B cell (primary cell): ENCODE measurements at regions not wholly inside any gene's neighbourhood (a gene's known extent, or its start where the extent isn't known, plus 50 kb on each side); places are given as distances from the start of the nearest gene placed in this dataset.

Experiments
- ATAC-seq: fragments of 200-7000 bp; cut with Tn5 transposase; one replicate; pipeline ENCODE4 v1.10.0; 2021; ENCODE audit warnings: low read depth, mild to moderate bottlenecking, moderate number of reproducible peaks, moderate library complexity
- CTCF ChIA-PET: fragments of 350-600 bp; sonication (Branson Sonifier 250); formaldehyde crosslinking; loops from one replicate; lab custom pipeline; 2021; ENCODE audit warnings: antibody characterized with exemption, inconsistent platforms; lab: Charles Lee
- POLR2A ChIA-PET: fragments of 350-600 bp; sonication (Branson Sonifier 250); formaldehyde crosslinking; loops from one replicate; lab custom pipeline; 2021; ENCODE audit warnings: antibody characterized with exemption; lab: Charles Lee
- DNase-seq: peaks from one replicate; pipeline ENCODE4 v3.0.0; 2013
- H2AFZ ChIP-seq: 2 replicates; pipeline ENCODE4 v1.6.1; 2012; ENCODE audit warnings: mild to moderate bottlenecking, low read depth, low read length; ENCODE audit not compliant: insufficient read depth, poor library complexity, severe bottlenecking
- H3K27ac ChIP-seq, 2 donors: 1 replicate in 1 of 2; 2 replicates in 1 of 2; pipeline ENCODE4 v1.5.1; 2012 to 2013; ENCODE audit warnings: low read length in 2 of 2, mild to moderate bottlenecking in 2 of 2, moderate library complexity in 1 of 2
- H3K27me3 ChIP-seq, 4 experiments: fragments of 200-600 bp in 1 of 4; sonication (generic) in 1 of 4; replicated peaks in 1 of 4; 1 replicate in 2 of 4; 2 replicates in 2 of 4; pipeline versions ENCODE4 v1.6.1 to v1.7.0; 2013 to 2016; ENCODE audit warnings: low read length in 3 of 4, mild to moderate bottlenecking in 2 of 4, mixed read lengths in 1 of 4, moderate library complexity in 1 of 4; ENCODE audit not compliant: insufficient read depth in 4 of 4, control insufficient read depth in 3 of 4; ENCODE audit errors: control extremely low read depth in 1 of 4
- H3K36me3 ChIP-seq, 2 experiments: replicated peaks in 1 of 2; 1 replicate in 1 of 2; 2 replicates in 1 of 2; pipeline versions ENCODE4 v1.6.1 to v1.7.1; 2013; ENCODE audit warnings: low read length in 1 of 2; ENCODE audit not compliant: insufficient read depth in 2 of 2, control insufficient read depth in 1 of 2; ENCODE audit errors: control extremely low read depth in 1 of 2, extremely low read depth in 1 of 2
- H3K4me1 ChIP-seq, 2 donors: fragments of 200-600 bp in 1 of 2; sonication (generic) in 1 of 2; 1 replicate in 1 of 2; 2 replicates in 1 of 2; pipeline versions ENCODE4 v1.5.1 to v1.6.1; 2013 to 2017; ENCODE audit warnings: low read length in 2 of 2; ENCODE audit not compliant: control insufficient read depth in 2 of 2, insufficient read depth in 2 of 2
- H3K4me2 ChIP-seq: replicated peaks from 2 replicates; pipeline ENCODE3; 2012; ENCODE audit warnings: mild to moderate bottlenecking, low read depth, low read length; ENCODE audit not compliant: poor library complexity, severe bottlenecking
- H3K4me3 ChIP-seq, 5 experiments: fragments of 200-600 bp in 1 of 5; sonication (generic) in 1 of 5; 1 replicate in 3 of 5; 2 replicates in 2 of 5; pipeline versions ENCODE4 v1.5.1 to v1.7.0; 2011 to 2016; ENCODE audit warnings: low read length in 4 of 5, mild to moderate bottlenecking in 4 of 5, low read depth in 2 of 5, control low read depth in 1 of 5, moderate library complexity in 1 of 5; ENCODE audit not compliant: insufficient read depth in 1 of 5; ENCODE audit errors: control extremely low read depth in 1 of 5, extremely low read depth in 1 of 5
- H3K79me2 ChIP-seq: fragments of 200-600 bp; sonication (generic); one replicate; pipeline ENCODE4 v1.6.0; 2016; ENCODE audit warnings: low read length; ENCODE audit not compliant: control insufficient read depth, insufficient read depth
- H3K9ac ChIP-seq: fragments of 200-600 bp; sonication (generic); 2 replicates; pipeline ENCODE4 v1.6.1; 2017; ENCODE audit warnings: mild to moderate bottlenecking, low read length, moderate library complexity
- H3K9me3 ChIP-seq, 3 donors: one replicate each; pipeline versions ENCODE4 v1.6.1 to v1.7.1; 2013; ENCODE audit warnings: low read length in 2 of 3; ENCODE audit not compliant: control insufficient read depth in 2 of 3, insufficient read depth in 1 of 3; ENCODE audit errors: control extremely low read depth in 1 of 3
- H4K20me1 ChIP-seq: 2 replicates; pipeline ENCODE4 v1.6.0; 2012; ENCODE audit warnings: mild to moderate bottlenecking, low read length; ENCODE audit not compliant: insufficient read depth, control insufficient read depth, poor library complexity, severe bottlenecking
- H3K27ac Mint-ChIP-seq: one replicate; pipeline ENCODE4 v1.8.0; 2021; ENCODE audit warnings: mixed read lengths
- H3K27me3 Mint-ChIP-seq: one replicate; pipeline ENCODE4 v1.8.0; 2021; ENCODE audit warnings: mixed read lengths
- H3K4me1 Mint-ChIP-seq: one replicate; pipeline ENCODE4 v1.8.0; 2021; ENCODE audit warnings: mixed read lengths
- H3K4me3 Mint-ChIP-seq: one replicate; pipeline ENCODE4 v1.8.0; 2021; ENCODE audit warnings: mixed read lengths
- H3K9me3 Mint-ChIP-seq: one replicate; pipeline ENCODE4 v1.8.0; 2022; ENCODE audit warnings: mixed read lengths; ENCODE audit not compliant: insufficient read depth
- EZH2 ChIP-seq: IDR thresholded peaks from 2 replicates; pipeline ENCODE4 v1.6.1; 2012; ENCODE audit warnings: borderline replicate concordance, low read depth, mild to moderate bottlenecking, moderate library complexity, low read length; ENCODE audit not compliant: insufficient read depth, poor library complexity, severe bottlenecking
- WGBS: methylation state at CpG from one replicate; pipeline ENCODE4 v1.1.5; 2013; ENCODE audit warnings: missing lambda C conversion rate; ENCODE audit not compliant: insufficient coverage; 5-methylcytosine and 5-hydroxymethylcytosine counted together
- intact Hi-C: fragments of 100-400 bp; cut with micrococcal nuclease; formaldehyde crosslinking; loops from one replicate; pipeline ENCODE4 v1.10.0; 2022
- TF ChIP-seq, protein P1 (sequence below): fragments of 200-600 bp; IDR thresholded peaks from one replicate; pipeline ENCODE4 v1.8.0; 2022; ENCODE audit warnings: antibody characterized with exemption, mild to moderate bottlenecking

DNA sequence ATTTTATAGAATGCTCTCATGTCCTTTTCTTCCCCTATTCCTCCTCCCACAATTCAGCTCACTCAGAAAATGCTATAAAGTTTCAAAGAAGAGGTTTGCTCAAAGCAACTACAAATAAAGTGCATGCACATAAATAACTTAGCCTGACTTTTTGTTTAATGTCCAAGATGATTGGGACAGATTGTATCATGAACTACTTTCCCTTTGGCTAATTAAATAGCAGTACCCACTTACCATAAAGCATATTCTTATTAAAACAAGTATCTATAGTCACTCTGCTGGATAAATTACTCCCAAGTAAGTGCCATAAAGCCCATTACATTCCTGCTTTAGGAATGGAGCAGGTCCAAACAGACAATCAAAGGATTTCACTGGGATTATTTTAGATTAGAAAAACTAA is 576.0 kb downstream of the LMO4 start:
- H3K9me3 ChIP-seq = no peaks in the 10 kb centered on the region
- POLR2A ChIA-PET = no interaction called here
- no peak overlapping the region for H3K4me3 Mint-ChIP-seq

DNA sequence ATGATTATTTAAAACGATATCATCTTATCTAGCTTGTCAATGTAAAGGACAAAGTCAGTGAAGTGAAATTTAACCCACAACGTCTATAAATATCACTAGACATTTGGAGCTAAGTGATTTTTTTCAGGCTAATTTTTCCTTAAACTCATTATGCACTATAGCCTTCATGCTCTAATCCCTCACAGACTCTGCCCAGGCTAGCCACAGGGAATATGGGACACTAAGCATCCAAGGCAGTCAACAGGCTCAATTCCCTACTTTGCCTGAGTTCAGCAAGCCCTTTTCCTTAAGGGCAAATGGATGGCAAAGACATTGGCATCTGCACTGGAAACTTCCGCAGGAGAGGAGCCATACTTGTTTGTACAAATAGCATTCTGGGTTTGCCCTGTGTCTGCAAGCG is 577.0 kb downstream of the LMO4 start:
- Histone ChIP-seq H3K4me1 (peaks cover 13% of the 10 kb centered on the region in 2 donors), H3K9ac (no peak overlapping the region), H3K27me3 (no peaks in the 10 kb centered on the region), H3K27ac (no peak overlapping the region), H3K4me3 (no peak overlapping the region), H3K79me2 (no peaks in the 10 kb centered on the region), H3K36me3 (no peaks in the 10 kb centered on the region), H4K20me1 (no peaks in the 10 kb centered on the region), H3K9me3 (no peaks in the 10 kb centered on the region), H2AFZ (no peak overlapping the region), H3K4me2 (no peak overlapping the region)
- DNase-seq (no peak), ATAC-seq (no peak)
- 88% methylated on average over 3 of the region's 4 CpGs for WGBS
- intact Hi-C loops = no loop called here
- CTCF ChIA-PET = no interaction called here
- Mint-ChIP-seq H3K27me3 (no peaks in the 10 kb centered on the region), H3K27ac (no peak overlapping the region), H3K4me3 (no peak overlapping the region), H3K9me3 (no peaks in the 10 kb centered on the region), H3K4me1 (peaks cover 18% of the 10 kb centered on the region)
- POLR2A ChIA-PET = no interaction called here
- TF ChIP-seq EZH2 = no peak
- TF ChIP-seq, protein P1, sequence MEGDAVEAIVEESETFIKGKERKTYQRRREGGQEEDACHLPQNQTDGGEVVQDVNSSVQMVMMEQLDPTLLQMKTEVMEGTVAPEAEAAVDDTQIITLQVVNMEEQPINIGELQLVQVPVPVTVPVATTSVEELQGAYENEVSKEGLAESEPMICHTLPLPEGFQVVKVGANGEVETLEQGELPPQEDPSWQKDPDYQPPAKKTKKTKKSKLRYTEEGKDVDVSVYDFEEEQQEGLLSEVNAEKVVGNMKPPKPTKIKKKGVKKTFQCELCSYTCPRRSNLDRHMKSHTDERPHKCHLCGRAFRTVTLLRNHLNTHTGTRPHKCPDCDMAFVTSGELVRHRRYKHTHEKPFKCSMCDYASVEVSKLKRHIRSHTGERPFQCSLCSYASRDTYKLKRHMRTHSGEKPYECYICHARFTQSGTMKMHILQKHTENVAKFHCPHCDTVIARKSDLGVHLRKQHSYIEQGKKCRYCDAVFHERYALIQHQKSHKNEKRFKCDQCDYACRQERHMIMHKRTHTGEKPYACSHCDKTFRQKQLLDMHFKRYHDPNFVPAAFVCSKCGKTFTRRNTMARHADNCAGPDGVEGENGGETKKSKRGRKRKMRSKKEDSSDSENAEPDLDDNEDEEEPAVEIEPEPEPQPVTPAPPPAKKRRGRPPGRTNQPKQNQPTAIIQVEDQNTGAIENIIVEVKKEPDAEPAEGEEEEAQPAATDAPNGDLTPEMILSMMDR = no peak

More for the DNA sequence above, 576.0 kb downstream of the LMO4 start:
- DNase-seq (no peak), ATAC-seq (no peak)
- Histone ChIP-seq H3K4me1 (peaks cover 13% of the 10 kb centered on the region in 2 donors), H3K4me2 (no peak overlapping the region), H3K27me3 (no peaks in the 10 kb centered on the region), H4K20me1 (no peaks in the 10 kb centered on the region), H3K27ac (no peak overlapping the region), H2AFZ (no peak overlapping the region), H3K9ac (no peak overlapping the region), H3K36me3 (no peaks in the 10 kb centered on the region), H3K79me2 (no peaks in the 10 kb centered on the region), H3K4me3 (no peak overlapping the region)
- H3K4me1 Mint-ChIP-seq = peaks cover 18% of the 10 kb centered on the region
- TF ChIP-seq, protein P1 = no peak
- no peak for TF ChIP-seq EZH2
- intact Hi-C loops = no loop called here
- H3K27me3 Mint-ChIP-seq = no peaks in the 10 kb centered on the region
- H3K9me3 Mint-ChIP-seq = no peaks in the 10 kb centered on the region
- H3K27ac Mint-ChIP-seq = no peak overlapping the region
- CTCF ChIA-PET = no interaction called here
